Breast epithelium (tissue), 3 donors: ENCODE measurements at regions not wholly inside any gene's neighbourhood (a gene's known extent, or its start where the extent isn't known, plus 50 kb on each side); places are given as distances from the start of the nearest gene placed in this dataset.

Experiments
- POLR2A ChIP-seq: fragments of 450-650 bp; IDR thresholded peaks from one replicate; pipeline ENCODE4 v1.6.1; 2016; ENCODE audit warnings: antibody characterized with exemption, mild to moderate bottlenecking, moderate library complexity
- POLR2AphosphoS5 ChIP-seq, 3 donors: sonication (generic); formaldehyde crosslinking; IDR thresholded peaks; one replicate each; pipeline ENCODE4 v1.6.1; 2017; ENCODE audit warnings: antibody characterized with exemption in 3 of 3
- TF ChIP-seq, protein P1 (sequence below), 3 donors: fragments of 450-650 bp; IDR thresholded peaks; one replicate each; pipeline ENCODE4 v1.5.1; 2016 to 2017; ENCODE audit warnings: antibody characterized with exemption in 3 of 3, mild to moderate bottlenecking in 3 of 3, moderate library complexity in 3 of 3

- TF ChIP-seq, protein P1, sequence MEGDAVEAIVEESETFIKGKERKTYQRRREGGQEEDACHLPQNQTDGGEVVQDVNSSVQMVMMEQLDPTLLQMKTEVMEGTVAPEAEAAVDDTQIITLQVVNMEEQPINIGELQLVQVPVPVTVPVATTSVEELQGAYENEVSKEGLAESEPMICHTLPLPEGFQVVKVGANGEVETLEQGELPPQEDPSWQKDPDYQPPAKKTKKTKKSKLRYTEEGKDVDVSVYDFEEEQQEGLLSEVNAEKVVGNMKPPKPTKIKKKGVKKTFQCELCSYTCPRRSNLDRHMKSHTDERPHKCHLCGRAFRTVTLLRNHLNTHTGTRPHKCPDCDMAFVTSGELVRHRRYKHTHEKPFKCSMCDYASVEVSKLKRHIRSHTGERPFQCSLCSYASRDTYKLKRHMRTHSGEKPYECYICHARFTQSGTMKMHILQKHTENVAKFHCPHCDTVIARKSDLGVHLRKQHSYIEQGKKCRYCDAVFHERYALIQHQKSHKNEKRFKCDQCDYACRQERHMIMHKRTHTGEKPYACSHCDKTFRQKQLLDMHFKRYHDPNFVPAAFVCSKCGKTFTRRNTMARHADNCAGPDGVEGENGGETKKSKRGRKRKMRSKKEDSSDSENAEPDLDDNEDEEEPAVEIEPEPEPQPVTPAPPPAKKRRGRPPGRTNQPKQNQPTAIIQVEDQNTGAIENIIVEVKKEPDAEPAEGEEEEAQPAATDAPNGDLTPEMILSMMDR (IDR thresholded peaks at IDR 0.05) = no peak
- no peak for TF ChIP-seq POLR2A
- TF ChIP-seq POLR2AphosphoS5 (IDR thresholded peaks at IDR 0.05) = no peak
Measured at GRCh38 chr10:8912108-8912507, 857.6 kb downstream of the GATA3 start.
